Endothelial cell of umbilical vein (primary cell): ENCODE measurements at regions not wholly inside any gene's neighbourhood (a gene's known extent, or its start where the extent isn't known, plus 50 kb on each side); places are given as distances from the start of the nearest gene placed in this dataset.

Experiments
- BruUV-seq: library from RNA; stranded (reverse); fragments of 400-500 nt; replicated peaks from 2 replicates; lab custom pipeline; 2021; lab: Mats Ljungman, UMichigan
- CTCF ChIA-PET: fragments of 300-600, 350-600 bp; sonication (Branson Sonifier 250); formaldehyde crosslinking; loops from one replicate; lab custom pipeline; 2021; ENCODE audit warnings: antibody characterized with exemption, inconsistent platforms; lab: Charles Lee
- POLR2A ChIA-PET: fragments of 300-600, 350-600 bp; sonication (Branson Sonifier 250); formaldehyde crosslinking; loops from one replicate; lab custom pipeline; 2021; ENCODE audit warnings: antibody characterized with exemption, inconsistent platforms; lab: Charles Lee
- DNase-seq: peaks from one replicate; pipeline ENCODE4 v3.0.0-alpha.2; 2011; ENCODE audit warnings: low read depth, low spot score
- FAIRE-seq: peaks from 2 replicates; lab custom pipeline; 2011; peaks lifted over from hg19 to GRCh38; lab: Jason Lieb, UNC
- H2AFZ ChIP-seq: 2 replicates; pipeline ENCODE4 v1.6.0; 2012; ENCODE audit warnings: low read depth, low read length, control low read depth, inconsistent platforms
- H3K27ac ChIP-seq: 2 replicates; pipeline ENCODE4 v1.5.1; 2011; ENCODE audit warnings: low read depth, mild to moderate bottlenecking, control low read depth, low read length, moderate library complexity; ENCODE audit not compliant: insufficient read depth
- H3K27me3 ChIP-seq, 2 experiments: 2 replicates each; pipeline versions ENCODE4 v1.6.0 to v1.6.1; 2011; ENCODE audit warnings: low read length in 2 of 2, mixed read lengths in 1 of 2; ENCODE audit not compliant: control insufficient read depth in 2 of 2, insufficient read depth in 2 of 2
- H3K36me3 ChIP-seq, 2 experiments: 2 replicates in 1 of 2; 3 replicates in 1 of 2; pipeline ENCODE4 v1.5.1; 2011; ENCODE audit warnings: low read length in 2 of 2, mild to moderate bottlenecking in 1 of 2, moderate library complexity in 1 of 2; ENCODE audit not compliant: control insufficient read depth in 2 of 2, insufficient read depth in 2 of 2; ENCODE audit errors: extremely low read depth in 1 of 2
- H3K4me1 ChIP-seq: 3 replicates; pipeline ENCODE4 v1.5.1; 2011; ENCODE audit warnings: mild to moderate bottlenecking, low read length; ENCODE audit not compliant: control insufficient read depth, insufficient read depth; ENCODE audit errors: extremely low read depth
- H3K4me2 ChIP-seq: 2 replicates; pipeline ENCODE4 v1.6.1; 2011; ENCODE audit warnings: low read length, control low read depth, mixed read lengths; ENCODE audit not compliant: insufficient read depth
- H3K4me3 ChIP-seq, 3 experiments: fragments of 200-600 bp in 1 of 3; sonication (generic), shearing (Covaris generic) in 1 of 3; replicated peaks in 1 of 3; 2 replicates each; pipeline ENCODE4 v1.5.1; 2011 to 2016; ENCODE audit warnings: control low read depth in 3 of 3, low read length in 3 of 3, mild to moderate bottlenecking in 2 of 3, inconsistent platforms in 1 of 3, low read depth in 1 of 3, moderate library complexity in 1 of 3; ENCODE audit not compliant: insufficient read depth in 1 of 3
- H3K79me2 ChIP-seq: 2 replicates; pipeline ENCODE4 v1.6.0; 2012; ENCODE audit warnings: low read length, inconsistent platforms; ENCODE audit not compliant: control insufficient read depth, insufficient read depth
- H3K9ac ChIP-seq: replicated peaks from 2 replicates; pipeline ENCODE3; 2011; ENCODE audit warnings: low read length, control low read depth; ENCODE audit not compliant: insufficient read depth; ENCODE audit errors: extremely low read depth
- H3K9me1 ChIP-seq: replicated peaks from 3 replicates; pipeline ENCODE4 v1.6.0; 2011; ENCODE audit warnings: mild to moderate bottlenecking, low read length; ENCODE audit not compliant: control insufficient read depth, insufficient read depth; ENCODE audit errors: extremely low read depth
- H3K9me3 ChIP-seq: replicated peaks from 2 replicates; pipeline ENCODE4 v1.5.1; 2012; ENCODE audit warnings: low read length, inconsistent platforms; ENCODE audit not compliant: control insufficient read depth, insufficient read depth
- H4K20me1 ChIP-seq: replicated peaks from 2 replicates; pipeline ENCODE3; 2011; ENCODE audit warnings: mild to moderate bottlenecking, low read length; ENCODE audit not compliant: control insufficient read depth, insufficient read depth; ENCODE audit errors: extremely low read depth
- CTCF ChIP-seq, 2 donors: IDR thresholded peaks; 1 replicate in 1 of 2; 2 replicates in 1 of 2; pipeline ENCODE4 v1.5.1; 2011; ENCODE audit warnings: low read length in 2 of 2, mild to moderate bottlenecking in 2 of 2, moderate library complexity in 2 of 2, control low read depth in 1 of 2, inconsistent platforms in 1 of 2, low read depth in 1 of 2; ENCODE audit not compliant: insufficient read depth in 1 of 2; ENCODE audit errors: extremely low read depth in 1 of 2
- EZH2 ChIP-seq: IDR thresholded peaks from 2 replicates; pipeline ENCODE4 v1.6.1; 2012; ENCODE audit warnings: borderline replicate concordance, low read depth, mild to moderate bottlenecking, moderate library complexity, low read length, inconsistent platforms; ENCODE audit not compliant: severe bottlenecking
- FOS ChIP-seq: IDR thresholded peaks from 2 replicates; pipeline ENCODE4 v1.6.1; 2011; ENCODE audit warnings: mild to moderate bottlenecking, low read length, moderate library complexity, borderline replicate concordance; ENCODE audit not compliant: insufficient read depth
- GATA2 ChIP-seq: IDR thresholded peaks from 2 replicates; pipeline ENCODE4 v1.7.0; 2011; ENCODE audit warnings: low read depth, mild to moderate bottlenecking, moderate library complexity, mixed read lengths, low read length; ENCODE audit not compliant: insufficient read length, insufficient read depth
- JUN ChIP-seq: IDR thresholded peaks from 2 replicates; pipeline ENCODE4 v1.6.1; 2011; ENCODE audit warnings: borderline replicate concordance, low read depth; ENCODE audit not compliant: insufficient read length, insufficient read depth
- MAX ChIP-seq: IDR thresholded peaks from 2 replicates; pipeline ENCODE4 v1.6.1; 2011; ENCODE audit not compliant: insufficient read depth, insufficient read length
- MYC ChIP-seq: IDR thresholded peaks from one replicate; pipeline ENCODE4 v1.6.1; 2011; ENCODE audit warnings: mild to moderate bottlenecking, low read depth, low read length
- POLR2A ChIP-seq: IDR thresholded peaks from 2 replicates; pipeline ENCODE4 v1.6.1; 2012; ENCODE audit warnings: low read depth, mild to moderate bottlenecking, control low read depth, low read length
- POLR2AphosphoS5 ChIP-seq: IDR thresholded peaks from 2 replicates; pipeline ENCODE4 v1.6.1; 2012; ENCODE audit warnings: low read depth, mild to moderate bottlenecking, control low read depth, low read length, moderate library complexity; ENCODE audit not compliant: insufficient read depth
- dilution Hi-C: fragments of 300-500 bp; cut with MboI; formaldehyde crosslinking; loops from one replicate; pipeline ENCODE4 v1.15.0; 2019; ENCODE audit warnings: low sequenced_read_pairs; ENCODE audit not compliant: extremely low pct_ligation_motif_present
- intact Hi-C: fragments of 100-400 bp; cut with micrococcal nuclease; formaldehyde crosslinking; loops from one replicate; pipeline ENCODE4 v1.10.0; 2022

DNA sequence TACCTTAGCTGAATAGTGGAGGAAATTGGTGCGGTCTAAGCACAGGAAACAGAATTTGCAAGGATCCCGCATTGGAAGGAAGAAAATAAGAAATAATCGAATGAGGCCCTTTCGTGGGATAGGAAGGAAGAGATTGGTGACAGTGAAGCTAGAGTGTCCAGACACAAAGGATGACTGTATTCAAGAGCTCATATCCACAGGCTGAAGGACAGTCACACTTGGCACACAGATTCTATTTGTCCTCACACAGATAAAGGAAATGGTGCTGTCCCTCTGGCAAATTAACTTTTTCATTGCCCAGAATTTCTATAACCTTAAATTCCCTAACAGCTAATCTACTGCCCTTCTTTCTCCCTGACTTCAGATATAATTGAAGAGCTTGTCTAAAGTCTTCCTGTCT is 2188.9 kb upstream of the TENM3 start:
- no peak for DNase-seq
- TF ChIP-seq FOS = no peak
- TF ChIP-seq JUN = no peak
- TF ChIP-seq GATA2 = no peak
- no peak for TF ChIP-seq POLR2AphosphoS5
- no peak for TF ChIP-seq CTCF (IDR thresholded peaks at IDR 0.05; ENCODE audit: extremely low read depth in 1 of 2, insufficient read depth in 1 of 2, low read depth in 1 of 2, low read length in 2 of 2)
- TF ChIP-seq MYC = no peak
- TF ChIP-seq MAX = no peak
- TF ChIP-seq POLR2A = no peak
- TF ChIP-seq EZH2 = no peak
- dilution Hi-C loops (no loop called here), intact Hi-C loops (no loop called here)
- CTCF ChIA-PET = no interaction called here
- Histone ChIP-seq H3K79me2 (no peaks in the 10 kb centered on the region), H3K36me3 (no peaks in the 10 kb centered on the region), H3K9me1 (no peaks in the 10 kb centered on the region), H3K4me3 (no peak overlapping the region), H4K20me1 (no peaks in the 10 kb centered on the region), H3K4me1 (no peaks in the 10 kb centered on the region), H3K9ac (no peak overlapping the region), H2AFZ (no peak overlapping the region), H3K27me3 (peaks cover 10 to 18% of the 10 kb centered on the region in 2 experiments), H3K4me2 (no peak overlapping the region), H3K27ac (no peak overlapping the region), H3K9me3 (no peaks in the 10 kb centered on the region)
- FAIRE-seq = no peak
- POLR2A ChIA-PET = no interaction called here
- no TSS peak for BruUV-seq
